NK-92 (cell line): ENCODE measurements at regions not wholly inside any gene's neighbourhood (a gene's known extent, or its start where the extent isn't known, plus 50 kb on each side); places are given as distances from the start of the nearest gene placed in this dataset.

Experiments used
- DNase-seq: peaks from one replicate; lab custom pipeline; 2025; ENCODE audit not compliant: unreplicated experiment; lab: John Stamatoyannopoulos, UW

DNA sequence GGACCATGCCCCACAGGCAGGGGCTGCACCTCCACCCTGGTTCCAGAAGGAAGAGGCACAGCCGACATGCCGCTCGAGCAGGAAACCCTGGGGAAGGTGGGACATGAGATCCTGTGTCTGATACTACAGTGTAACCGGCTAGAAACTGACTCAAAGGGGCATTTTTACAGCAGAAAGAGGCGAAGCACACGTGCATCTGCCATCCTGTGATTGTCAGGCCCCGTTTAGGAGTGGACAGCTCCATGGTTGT lies 62.7 kb downstream of the SIK1 start:
- DNase-seq: no peak

DNA sequence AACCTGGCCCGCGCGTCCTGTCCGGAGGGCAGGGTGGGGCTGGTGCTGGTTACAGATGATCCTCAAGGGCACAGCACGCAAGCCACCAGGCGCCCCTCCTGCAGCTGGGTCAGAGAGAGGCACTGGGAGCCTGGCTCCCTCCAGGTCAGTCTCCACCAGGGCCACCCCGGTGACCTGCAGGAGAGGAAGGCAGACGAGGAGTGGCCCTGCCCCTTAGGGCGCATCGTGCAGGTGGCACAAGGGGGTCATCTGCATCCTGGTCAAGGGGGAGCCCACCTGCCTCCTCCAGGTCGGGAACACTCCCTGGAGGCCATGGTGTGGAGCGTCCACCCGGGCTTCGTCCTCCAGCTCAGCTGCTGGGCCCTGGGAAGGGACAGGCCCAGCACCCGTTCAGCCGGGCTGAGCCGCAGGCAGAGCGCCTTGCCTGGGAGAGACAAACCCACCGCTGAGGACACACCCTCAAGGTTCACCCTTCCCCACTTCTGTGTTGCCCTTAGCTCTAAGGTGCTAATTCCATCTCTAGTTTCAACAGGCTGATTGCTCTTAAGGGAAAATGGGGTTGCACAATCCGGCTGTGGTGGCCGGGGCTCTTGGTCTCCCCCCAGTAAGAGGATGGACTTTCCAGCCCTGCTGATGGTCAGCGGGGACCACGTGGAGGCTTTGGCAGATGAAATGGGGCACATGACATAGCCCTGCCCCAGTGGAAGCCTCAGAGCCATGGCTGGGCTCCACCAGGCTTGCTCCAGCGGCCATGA lies 63.2 kb downstream of the SIK1 start:
- no peak for DNase-seq

DNA sequence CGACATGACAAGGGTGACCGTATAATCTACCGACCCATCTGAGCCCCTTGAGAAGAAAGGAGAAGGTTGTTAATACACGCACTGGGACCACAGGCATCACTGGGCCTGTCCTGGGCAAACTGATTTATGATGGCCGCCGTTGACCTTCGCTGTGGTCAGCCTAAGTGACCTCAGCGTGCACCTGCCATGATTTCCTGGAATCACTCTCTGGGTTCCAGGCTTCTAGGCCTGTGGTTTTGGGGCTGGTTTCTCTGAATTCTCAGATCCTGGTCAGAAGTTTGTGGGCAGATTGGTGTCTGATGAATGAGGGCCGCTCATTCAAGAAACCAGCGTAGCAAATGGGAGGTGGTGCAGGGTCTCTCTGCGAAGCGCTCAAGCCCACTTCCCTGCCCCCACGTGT lies 64.0 kb downstream of the SIK1 start:
- DNase-seq: no peak

DNA sequence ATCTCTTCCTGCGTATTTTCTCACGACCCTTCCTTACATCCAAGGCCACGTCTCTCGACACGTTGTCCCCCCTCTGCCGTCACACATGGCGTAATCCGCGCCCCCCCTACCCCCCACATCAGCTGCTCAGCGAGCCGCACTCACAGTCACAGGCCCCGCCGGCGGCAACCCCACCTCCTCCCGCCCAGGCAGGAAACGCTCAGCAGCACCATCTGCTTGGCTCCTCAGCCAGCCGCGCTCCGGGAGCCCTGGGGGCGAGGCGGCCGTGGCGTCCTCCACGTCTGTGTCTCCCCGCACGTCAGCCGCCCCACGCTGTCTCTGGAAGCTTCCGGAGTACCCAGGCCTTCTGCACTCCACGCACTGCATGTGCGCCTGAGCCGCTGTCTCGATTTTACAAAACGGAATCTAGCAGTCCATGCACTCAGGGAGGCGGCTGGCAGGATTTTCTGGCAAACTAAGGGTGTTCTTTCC lies 64.6 kb downstream of the SIK1 start:
- DNase-seq: peak; percentile 36

DNA sequence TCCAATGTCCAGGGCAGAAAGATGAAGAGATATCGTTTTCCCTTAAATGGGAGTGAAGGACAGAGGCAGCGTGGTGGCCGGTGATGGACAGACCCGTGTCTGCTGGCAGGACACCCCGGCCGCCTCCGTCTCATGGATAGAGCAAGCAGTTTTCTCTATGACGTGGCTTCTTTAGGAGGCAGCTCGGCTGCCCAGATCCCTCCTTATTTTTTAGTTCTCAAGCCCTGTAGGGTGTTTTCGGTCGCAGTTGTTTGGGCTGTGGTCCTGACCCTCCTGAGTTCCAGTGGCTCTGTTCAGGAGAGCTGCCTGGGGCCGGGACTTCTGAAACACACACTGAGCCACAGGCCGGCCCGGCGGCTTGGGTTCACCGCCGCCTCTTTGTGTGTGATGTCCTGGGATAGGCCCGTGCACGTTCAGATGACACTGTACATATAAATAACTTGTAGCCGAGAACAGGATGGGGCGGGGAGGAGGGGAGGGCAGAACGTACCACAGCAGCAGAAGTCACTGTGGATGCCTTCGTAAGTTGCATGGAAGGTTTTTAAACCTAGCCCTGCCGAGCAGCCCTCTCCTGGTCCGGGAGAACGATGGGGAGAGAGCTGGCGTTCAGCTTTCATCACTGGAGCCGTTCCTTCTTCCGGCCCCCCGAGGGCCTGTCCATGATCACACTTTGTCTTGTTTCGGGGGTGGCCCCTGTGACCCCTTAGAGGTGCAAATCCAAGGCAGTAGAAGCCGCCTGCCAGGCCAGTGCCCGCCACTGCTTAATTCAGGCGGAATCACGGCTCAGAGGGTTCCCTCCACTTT lies 65.2 kb downstream of the SIK1 start:
- no peak for DNase-seq

DNA sequence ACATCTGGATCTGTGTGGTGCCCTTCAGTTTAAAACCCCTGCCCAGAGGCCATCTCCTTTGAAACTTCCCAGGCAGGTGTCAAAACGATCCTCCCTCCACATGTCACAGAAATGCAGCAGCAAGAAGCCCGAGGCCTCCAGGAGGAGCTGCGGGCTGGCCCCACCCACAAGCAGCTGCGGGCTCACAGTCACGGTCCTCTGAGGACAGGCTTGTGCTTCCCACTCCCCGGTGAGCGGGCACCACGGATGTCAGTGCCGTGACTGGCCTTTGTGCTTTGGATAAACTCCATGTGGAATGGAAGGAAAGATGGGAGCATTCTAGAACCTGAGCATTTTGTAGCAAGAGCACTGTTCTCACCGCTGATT lies 65.8 kb downstream of the SIK1 start:
- DNase-seq: no peak

DNA sequence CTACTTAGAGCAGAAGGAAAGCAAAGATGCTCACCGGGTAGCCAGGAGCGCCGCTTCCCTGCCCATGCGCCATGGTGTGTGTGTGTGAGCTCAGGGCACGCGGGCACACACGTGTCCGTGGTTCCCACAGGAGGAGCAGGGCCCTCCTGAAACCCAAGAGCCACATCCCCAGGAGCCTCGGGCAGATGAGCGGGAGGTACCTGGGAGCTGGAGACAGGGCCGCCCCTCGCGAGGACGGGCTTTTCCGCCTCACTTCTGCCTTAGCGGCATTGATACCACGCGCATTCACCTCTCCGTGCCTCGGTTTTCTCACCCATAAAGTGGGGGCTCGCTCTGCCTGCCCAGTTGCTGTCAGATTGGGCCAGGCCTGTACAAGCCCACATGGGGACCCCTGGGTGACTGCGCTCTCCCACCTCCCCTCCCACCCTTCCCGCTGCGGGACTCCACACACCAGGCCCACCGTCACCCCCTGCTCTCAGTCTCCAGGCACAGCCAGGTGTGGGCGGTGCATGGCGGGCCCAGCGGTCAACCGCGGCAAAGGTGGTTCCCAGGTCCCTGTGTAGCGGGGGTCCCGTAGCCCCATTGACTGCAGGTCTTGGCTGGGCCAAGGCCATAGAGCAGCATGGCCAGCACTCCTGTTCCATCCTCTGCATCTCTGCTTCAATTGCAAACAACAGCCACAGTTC lies 66.3 kb downstream of the SIK1 start:
- peak; percentile 8 for DNase-seq

DNA sequence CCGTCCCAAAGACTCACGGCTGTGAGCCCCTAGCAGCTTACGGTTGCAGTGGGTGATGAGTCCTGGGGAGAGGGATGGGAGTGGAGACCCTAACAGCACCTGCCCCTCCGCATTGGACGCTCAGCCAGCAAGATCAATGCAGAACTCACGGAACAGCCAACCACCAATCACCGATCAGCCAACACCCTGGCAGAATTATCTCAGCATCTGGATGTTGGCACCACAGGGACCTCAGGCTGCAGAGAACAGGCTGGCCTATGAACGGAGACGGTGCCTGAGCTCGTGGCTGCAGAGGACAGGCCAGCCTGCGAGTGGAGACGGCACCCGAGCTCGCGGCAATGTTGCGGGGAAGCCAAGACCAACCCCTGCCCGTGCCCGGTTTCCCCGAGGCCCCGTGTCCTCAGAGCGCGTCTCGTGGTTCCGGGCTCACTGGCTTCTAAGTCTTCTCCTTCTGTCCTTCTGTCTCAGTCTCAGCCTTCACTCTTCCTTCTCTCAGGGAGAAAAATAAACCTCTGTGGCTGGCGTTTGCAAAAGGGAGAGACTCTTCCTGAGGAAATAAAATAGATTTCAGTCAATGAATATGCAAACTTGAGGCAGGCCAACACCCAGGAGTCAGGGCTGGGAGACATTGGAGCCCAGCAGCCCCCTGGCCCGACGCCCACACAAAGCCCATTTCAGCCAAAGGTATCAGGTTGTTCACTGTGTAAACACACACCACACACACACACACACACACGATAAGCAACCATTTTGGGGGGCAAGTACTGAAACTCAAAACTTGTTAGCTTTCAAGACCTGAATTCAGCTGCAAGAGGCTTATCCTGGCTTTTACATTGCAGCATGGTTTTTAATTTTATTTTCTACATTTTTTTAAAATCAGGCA lies 67.8 kb downstream of the SIK1 start:
- DNase-seq: no peak

DNA sequence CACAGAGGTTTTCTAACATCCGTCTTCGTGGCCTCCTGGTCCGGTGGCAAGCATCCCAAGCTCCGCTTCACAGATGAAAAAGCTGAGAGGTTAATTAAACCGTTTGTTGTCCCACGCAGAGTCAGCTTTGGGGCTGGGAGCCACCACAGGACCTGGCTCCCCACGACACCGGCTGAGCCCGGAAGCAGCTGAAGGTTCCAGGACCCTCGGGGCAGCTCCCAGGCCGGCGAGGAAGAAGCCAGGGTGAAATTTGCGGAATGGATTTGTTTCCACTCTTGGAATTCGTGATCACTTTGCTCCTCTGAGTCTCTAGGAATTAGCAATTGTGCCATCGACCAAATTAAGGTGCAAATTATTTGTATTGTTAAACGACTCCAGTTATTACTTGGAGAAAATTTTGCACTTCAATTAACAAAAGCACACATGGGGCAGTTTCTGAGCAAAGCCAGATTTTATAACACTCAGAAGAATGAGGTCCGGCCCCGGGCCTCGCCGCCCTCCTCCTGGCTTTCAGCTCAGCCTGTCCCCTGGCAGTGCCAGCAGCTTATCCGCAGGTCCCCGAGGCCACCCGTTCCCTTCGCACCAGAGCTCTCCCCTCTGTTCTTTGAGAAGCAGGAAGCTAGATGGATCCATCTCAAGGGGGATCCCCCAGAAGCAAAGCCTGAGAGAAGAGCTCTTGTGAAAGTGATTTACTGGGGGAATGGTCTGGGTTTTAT lies 69.1 kb downstream of the SIK1 start:
- no peak for DNase-seq

DNA sequence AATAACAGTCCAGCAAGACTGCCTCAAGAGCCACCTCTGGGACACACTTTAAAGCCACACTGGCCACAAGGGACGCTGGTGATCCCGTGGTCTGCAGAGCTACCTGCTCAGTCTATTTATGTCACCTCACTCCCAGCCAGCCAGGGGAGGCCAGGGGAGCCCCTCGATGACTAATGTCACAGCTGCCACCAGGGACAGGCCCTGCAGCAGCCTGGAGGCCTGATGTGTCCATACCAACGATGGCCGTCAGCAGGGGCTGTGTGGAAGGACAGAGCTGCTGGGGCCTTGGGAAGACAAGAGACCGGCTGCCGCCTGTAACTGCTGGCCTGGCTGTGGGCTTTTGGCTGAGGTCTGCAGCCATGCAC lies 71.0 kb downstream of the SIK1 start:
- no peak for DNase-seq

DNA sequence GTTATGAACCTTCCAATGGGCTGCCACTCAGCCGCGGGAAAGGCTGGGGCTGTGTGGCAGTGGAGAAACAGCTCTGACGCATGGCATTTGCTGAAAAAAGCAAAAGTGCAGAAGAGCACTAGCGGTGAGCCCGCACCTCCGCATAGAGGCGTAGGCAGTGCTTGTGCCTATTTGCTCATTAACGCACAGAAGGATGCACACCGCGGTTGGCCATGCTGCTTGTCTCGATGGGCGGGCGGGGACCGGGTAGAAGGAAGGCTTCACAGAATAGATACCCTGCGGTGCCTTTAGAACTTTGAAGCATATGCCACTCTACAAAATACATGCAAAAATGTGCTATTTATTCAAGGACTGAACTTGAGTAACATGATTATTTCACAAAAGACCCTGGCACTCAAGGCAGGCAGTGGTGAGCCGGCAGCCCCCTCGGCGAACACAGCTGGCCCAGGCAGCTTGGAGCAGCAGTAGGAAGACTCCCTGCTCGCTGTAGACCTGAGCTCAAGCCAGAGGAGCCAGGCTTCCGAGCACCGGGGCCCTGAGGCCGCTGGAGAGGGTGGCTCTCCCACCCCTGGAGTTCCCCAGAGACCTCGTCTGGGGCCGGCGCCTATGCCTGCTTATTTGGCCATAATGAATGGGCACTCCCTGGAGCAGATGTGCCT lies 71.5 kb downstream of the SIK1 start:
- no peak for DNase-seq

DNA sequence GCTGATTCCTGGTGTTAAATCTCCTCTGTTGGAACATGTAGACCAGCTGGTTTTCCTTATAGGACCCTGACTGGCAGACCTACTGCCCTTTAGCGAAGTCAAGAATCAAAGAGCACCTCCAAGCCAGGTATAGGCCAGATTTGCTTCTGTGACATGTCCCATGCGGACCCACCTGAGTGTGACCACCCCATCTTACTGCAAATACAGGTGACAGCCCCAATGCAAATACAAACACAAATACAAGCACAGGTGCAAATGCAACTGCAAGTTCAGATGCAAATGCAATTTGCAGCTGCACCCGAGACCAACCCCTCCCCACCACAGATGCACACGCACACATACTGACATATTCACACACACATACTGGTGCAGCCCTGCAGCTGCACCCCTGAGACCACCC lies 72.3 kb downstream of the SIK1 start:
- no peak for DNase-seq

DNA sequence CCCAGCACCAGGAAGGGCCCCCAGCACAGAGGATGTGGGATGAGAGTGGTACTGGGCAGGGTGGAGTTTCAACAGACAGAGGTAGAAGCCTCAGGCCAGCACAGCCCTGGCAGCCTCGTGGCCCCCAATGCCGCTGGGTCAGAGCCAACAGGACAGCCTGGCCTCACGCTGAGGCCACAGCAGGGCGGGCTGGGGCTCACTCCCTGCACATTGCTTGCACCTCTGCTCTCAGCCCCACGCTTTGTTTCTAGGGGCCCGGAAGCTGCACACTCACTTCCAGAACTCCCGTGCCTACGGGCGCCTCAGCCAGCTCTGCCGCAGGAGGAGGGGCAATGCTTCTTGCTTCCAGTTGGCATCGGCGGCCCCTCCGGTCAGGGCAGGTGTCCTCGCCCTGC lies 72.9 kb downstream of the SIK1 start:
- no peak for DNase-seq

DNA sequence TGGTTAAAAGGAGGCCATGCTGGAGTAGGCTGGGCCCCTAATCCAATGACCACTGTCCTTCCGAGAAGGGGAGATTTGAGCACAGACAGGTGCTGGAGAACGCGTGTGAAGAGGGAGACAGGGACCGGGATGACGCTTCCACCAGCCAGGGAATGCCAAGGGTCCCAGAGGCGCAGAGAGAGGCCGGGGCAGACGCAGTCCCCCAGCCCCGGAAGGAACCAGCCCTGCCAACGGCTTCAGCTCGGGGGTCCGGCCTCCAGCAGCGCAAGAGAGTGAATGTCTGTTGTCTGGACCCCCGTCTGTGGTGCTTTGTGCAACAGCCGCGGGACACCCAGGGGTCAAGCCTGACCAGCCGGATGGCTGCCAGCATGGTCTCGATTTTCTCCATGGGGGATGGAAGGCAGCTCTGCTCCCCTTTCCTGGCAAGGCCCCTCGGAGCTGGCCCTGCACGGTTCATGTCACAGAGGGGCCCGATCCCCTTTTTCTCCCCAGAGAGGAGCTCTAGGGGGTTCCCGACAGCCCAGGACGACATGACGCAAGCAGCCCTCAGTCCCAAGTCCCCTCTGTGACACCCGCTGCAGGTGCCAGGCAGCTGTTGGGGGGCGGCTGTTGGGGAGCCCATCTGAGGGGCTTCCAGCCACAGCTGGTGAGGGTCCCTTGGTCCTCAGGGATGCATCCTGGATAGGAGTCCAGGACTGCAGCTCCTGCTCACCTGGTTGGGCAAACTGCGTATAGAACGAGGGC lies 73.5 kb downstream of the SIK1 start:
- no peak for DNase-seq

DNA sequence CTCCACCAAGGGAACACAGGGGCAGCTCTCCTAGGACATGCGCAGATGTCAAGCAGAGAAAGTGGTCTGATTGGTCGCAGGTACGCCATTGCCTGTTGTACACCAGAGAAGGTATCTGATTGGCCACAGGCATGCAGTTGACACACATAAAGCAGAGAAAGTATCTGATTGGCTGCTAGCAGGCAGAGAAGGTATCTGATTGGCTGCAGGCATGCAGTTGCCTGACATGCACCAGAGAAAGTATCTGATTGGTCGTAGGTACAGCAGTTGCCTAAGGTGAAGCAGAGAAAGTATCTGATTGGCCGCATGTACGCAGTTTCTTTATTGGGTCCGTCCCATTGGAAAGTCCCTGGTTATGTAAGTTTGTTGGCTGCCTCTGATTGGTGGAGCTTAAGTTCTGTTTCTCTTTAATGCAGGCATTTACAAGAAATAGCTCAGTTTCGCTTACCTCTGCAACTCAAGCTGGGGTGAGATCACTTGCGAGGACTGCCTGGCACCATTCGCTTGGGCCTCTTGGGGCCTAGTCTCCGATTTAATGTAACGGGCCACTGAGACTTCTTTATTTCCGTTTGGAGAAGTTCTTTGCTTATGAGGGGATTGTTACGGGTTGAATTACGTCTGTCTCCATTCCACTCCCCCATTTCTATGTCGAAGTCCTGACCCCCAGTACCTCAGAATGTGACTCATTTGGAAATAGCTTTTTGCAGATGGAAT lies 74.2 kb downstream of the SIK1 start:
- DNase-seq: no peak

DNA sequence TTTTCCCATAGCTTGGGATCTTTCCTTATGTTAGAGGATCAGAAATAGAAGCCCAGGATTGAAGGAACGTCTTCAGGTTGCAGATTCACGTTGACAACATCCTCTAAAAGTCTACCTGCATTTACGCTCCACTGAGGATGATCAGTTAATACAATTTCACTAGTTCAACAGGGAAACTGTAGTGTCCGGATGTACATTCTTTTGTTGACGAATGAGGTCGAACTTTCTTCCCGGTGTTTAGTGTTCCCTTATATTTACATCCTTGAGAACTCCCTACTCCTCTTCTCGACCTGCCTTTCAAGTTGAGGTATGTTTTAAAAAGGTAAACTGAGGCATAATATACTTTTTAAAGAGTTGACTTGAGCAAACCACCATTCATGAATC lies 74.8 kb downstream of the SIK1 start:
- no peak for DNase-seq

DNA sequence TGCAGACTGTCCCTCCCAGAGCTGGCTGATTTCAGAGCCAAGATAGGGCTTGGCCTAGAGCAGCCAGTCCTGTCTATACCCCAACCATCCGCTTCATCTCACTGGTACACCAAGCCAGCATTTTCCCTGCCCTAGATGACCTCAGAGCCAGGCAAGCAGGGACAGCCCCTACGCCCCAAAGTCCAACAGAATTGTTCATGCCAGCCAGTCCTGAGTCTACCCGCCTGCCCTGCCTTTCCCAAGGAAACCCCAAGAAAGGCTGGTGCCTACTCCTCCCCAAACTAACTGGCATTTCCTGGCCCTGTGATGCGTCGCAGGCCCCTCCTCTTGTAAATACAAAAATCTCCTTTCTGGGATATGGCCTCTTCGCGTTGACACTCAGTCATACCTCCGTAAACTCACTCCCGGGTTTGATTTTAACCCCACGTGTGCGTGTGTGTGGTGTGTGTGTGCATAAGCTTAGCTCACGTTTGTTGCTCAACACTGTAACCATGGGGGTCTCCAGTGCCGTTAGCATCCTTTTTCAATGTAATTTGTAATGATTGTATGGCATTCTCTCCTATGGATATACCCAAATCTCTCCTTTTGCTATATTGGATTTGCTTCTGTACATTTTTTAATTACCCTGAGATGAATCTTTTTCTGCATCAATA lies 75.3 kb downstream of the SIK1 start:
- DNase-seq: no peak

DNA sequence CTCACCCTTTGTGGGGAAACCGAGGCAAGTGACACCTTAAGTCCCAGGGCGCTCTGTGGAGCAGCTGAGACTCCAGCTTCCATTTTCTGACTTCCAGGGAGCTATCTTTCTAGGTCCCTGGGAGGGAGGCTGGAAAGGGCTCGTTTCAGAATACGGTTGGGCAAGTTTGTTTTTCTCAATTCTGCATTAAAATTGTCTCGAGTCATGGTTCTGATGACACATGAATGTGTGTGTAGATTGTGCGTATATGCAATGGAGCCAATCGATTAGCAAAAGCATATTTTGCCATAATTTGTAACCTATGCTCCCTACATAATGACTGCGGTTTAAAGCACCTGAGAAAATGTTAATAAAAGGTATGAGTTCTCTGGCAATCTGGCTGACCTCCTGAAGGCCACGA lies 77.3 kb downstream of the SIK1 start:
- no peak for DNase-seq
